ENCODE measurements at regions not wholly inside any gene's neighbourhood (a gene's known extent, or its start where the extent isn't known, plus 50 kb on each side); places are given as distances from the start of the nearest gene placed in this dataset.

GRCh38 chr9:135244271-135245221 lies 157.1 kb downstream of the OLFM1 start:
- ATAC-seq: no peak
- TF ChIP-seq ESRRG (CRISPR knock-in tag; IDR thresholded peaks at IDR 0.05) (no peak), ZC3H10 (CRISPR knock-in tag; IDR thresholded peaks at IDR 0.05) (no peak), ISL1 (CRISPR knock-in tag; IDR thresholded peaks at IDR 0.05) (no peak), ARNTL (CRISPR knock-in tag; IDR thresholded peaks at IDR 0.05; ENCODE audit: borderline replicate concordance, low read depth) (no peak), PATZ1 (CRISPR knock-in tag; IDR thresholded peaks at IDR 0.05; ENCODE audit: borderline replicate concordance) (no peak), SNAI2 (CRISPR knock-in tag; IDR thresholded peaks at IDR 0.05) (no peak), POU6F1 (CRISPR knock-in tag; IDR thresholded peaks at IDR 0.05; ENCODE audit: borderline replicate concordance, low read depth) (no peak), OSR1 (CRISPR knock-in tag; IDR thresholded peaks at IDR 0.05) (no peak), RARB (CRISPR knock-in tag; IDR thresholded peaks at IDR 0.05) (no peak), TOX (CRISPR knock-in tag; IDR thresholded peaks at IDR 0.05; ENCODE audit: borderline replicate concordance) (no peak), CSDC2 (CRISPR knock-in tag; IDR thresholded peaks at IDR 0.05) (no peak), PPARA (CRISPR knock-in tag; IDR thresholded peaks at IDR 0.05; ENCODE audit: borderline replicate concordance) (no peak), GLIS3 (CRISPR knock-in tag; IDR thresholded peaks at IDR 0.05) (no peak), TCF4 (CRISPR knock-in tag; IDR thresholded peaks at IDR 0.05; ENCODE audit: borderline replicate concordance) (no peak), CSRNP3 (CRISPR knock-in tag; IDR thresholded peaks at IDR 0.05) (no peak), ZFP30 (CRISPR knock-in tag; IDR thresholded peaks at IDR 0.05) (no peak), BACH2 (CRISPR knock-in tag; IDR thresholded peaks at IDR 0.05; ENCODE audit: borderline replicate concordance) (no peak), ZNF565 (CRISPR knock-in tag; conservative IDR thresholded peaks at IDR 0.05; ENCODE audit: low read depth) (no peak), ZNF8 (CRISPR knock-in tag; IDR thresholded peaks at IDR 0.05) (no peak), TSHZ2 (CRISPR knock-in tag; IDR thresholded peaks at IDR 0.05) (no peak)

- no peak for ATAC-seq
- TF ChIP-seq TOX (CRISPR knock-in tag; IDR thresholded peaks at IDR 0.05; ENCODE audit: borderline replicate concordance) (no peak), CREB5 (CRISPR knock-in tag; IDR thresholded peaks at IDR 0.05; ENCODE audit: low read depth) (no peak), CSDC2 (CRISPR knock-in tag; IDR thresholded peaks at IDR 0.05) (no peak), ESRRG (CRISPR knock-in tag; IDR thresholded peaks at IDR 0.05) (no peak), CSRNP3 (CRISPR knock-in tag; IDR thresholded peaks at IDR 0.05) (no peak), ARNTL (CRISPR knock-in tag; IDR thresholded peaks at IDR 0.05; ENCODE audit: borderline replicate concordance, low read depth) (no peak), BACH2 (CRISPR knock-in tag; IDR thresholded peaks at IDR 0.05; ENCODE audit: borderline replicate concordance) (no peak), ZNF70 (CRISPR knock-in tag; IDR thresholded peaks at IDR 0.05) (no peak)
Observed at GRCh38 chr9:135245482-135246247, 158.2 kb downstream of the OLFM1 start.

Data from SK-N-SH treated with all-trans-retinoic acid at 6 μM for 48 hours (cell line).